Colonic mucosa (tissue), 4 donors: ENCODE measurements at regions not wholly inside any gene's neighbourhood (a gene's known extent, or its start where the extent isn't known, plus 50 kb on each side); places are given as distances from the start of the nearest gene placed in this dataset.

ENCODE experiments used
- DNase-seq: peaks from one replicate; pipeline ENCODE4 v3.0.0-alpha.2; 2020
- H3K27ac ChIP-seq: fragments of 200-600 bp; one replicate; pipeline ENCODE4 v1.8.0; 2021
- H3K27me3 ChIP-seq: fragments of 200-600 bp; one replicate; pipeline ENCODE4 v1.8.0; 2021
- H3K36me3 ChIP-seq: fragments of 200-600 bp; one replicate; pipeline ENCODE4 v1.8.0; 2021
- H3K4me1 ChIP-seq: fragments of 200-600 bp; one replicate; pipeline ENCODE4 v1.8.0; 2021; ENCODE audit warnings: mild to moderate bottlenecking
- H3K4me3 ChIP-seq: fragments of 200-600 bp; one replicate; pipeline ENCODE4 v1.8.0; 2021
- H3K9ac ChIP-seq, 2 donors: one replicate each; pipeline ENCODE4 v1.7.0; 2013; ENCODE audit warnings: control low read depth in 2 of 2, low read depth in 2 of 2, low read length in 2 of 2
- H3K9me3 ChIP-seq: fragments of 200-600 bp; one replicate; pipeline ENCODE4 v1.8.0; 2021
- CTCF ChIP-seq: fragments of 200-600 bp; IDR thresholded peaks from one replicate; pipeline ENCODE4 v1.8.0; 2022; ENCODE audit warnings: antibody characterized with exemption, mild to moderate bottlenecking
- intact Hi-C: fragments of 100-400 bp; cut with DNase I; formaldehyde crosslinking; loops from one replicate; pipeline ENCODE4 v1.14.1; 2022
- donor health status: healthy.
- donor health status: DM: no; HTN: no; CAD: no.
- donor health status: DM: no; HTN: no; CAD: no.

GRCh38 chr15:92315595-92316211 lies 78.0 kb upstream of the ST8SIA2 start:
- no peaks in the 10 kb centered on the region for H3K9me3 ChIP-seq

GRCh38 chr15:92316586-92317295 lies 76.9 kb upstream of the ST8SIA2 start:
- TF ChIP-seq CTCF: no peak
- no peaks in the 10 kb centered on the region for H3K4me1 ChIP-seq
- H3K36me3 ChIP-seq: no peaks in the 10 kb centered on the region
- H3K9ac ChIP-seq: no peak overlapping the region
- H3K27ac ChIP-seq: no peak overlapping the region
- H3K9me3 ChIP-seq: no peaks in the 10 kb centered on the region
- intact Hi-C loops: no loop called here
- DNase-seq: no peak
- H3K4me3 ChIP-seq: no peak overlapping the region
- no peaks in the 10 kb centered on the region for H3K27me3 ChIP-seq

More at GRCh38 chr15:92315595-92316211, 78.0 kb upstream of the ST8SIA2 start:
- H3K4me1 ChIP-seq: no peaks in the 10 kb centered on the region
- TF ChIP-seq CTCF: no peak
- H3K4me3 ChIP-seq: no peak overlapping the region
- intact Hi-C loops: no loop called here
- no peak for DNase-seq
- no peak overlapping the region for H3K9ac ChIP-seq
- no peak overlapping the region for H3K27ac ChIP-seq
- no peaks in the 10 kb centered on the region for H3K36me3 ChIP-seq
- no peaks in the 10 kb centered on the region for H3K27me3 ChIP-seq

- Histone ChIP-seq H3K36me3 (no peaks in the 10 kb centered on the region), H3K9ac (no peak overlapping the region), H3K4me3 (no peak overlapping the region), H3K27me3 (no peaks in the 10 kb centered on the region), H3K4me1 (no peaks in the 10 kb centered on the region), H3K9me3 (no peaks in the 10 kb centered on the region), H3K27ac (no peak overlapping the region)
- intact Hi-C loops: no loop called here
- DNase-seq: no peak
- no peak for TF ChIP-seq CTCF
Measured at GRCh38 chr15:92320012-92320699, 73.5 kb upstream of the ST8SIA2 start.

GRCh38 chr15:92322566-92323355 lies 70.9 kb upstream of the ST8SIA2 start:
- no peak overlapping the region for H3K27ac ChIP-seq
- H3K27me3 ChIP-seq: no peaks in the 10 kb centered on the region
- TF ChIP-seq CTCF: no peak
- no peaks in the 10 kb centered on the region for H3K4me1 ChIP-seq
- H3K9me3 ChIP-seq: no peaks in the 10 kb centered on the region
- H3K36me3 ChIP-seq: no peaks in the 10 kb centered on the region
- no peak for DNase-seq
- intact Hi-C loops: no loop called here
- H3K4me3 ChIP-seq: no peak overlapping the region
- H3K9ac ChIP-seq: no peak overlapping the region

- Histone ChIP-seq H3K4me3 (no peak overlapping the region), H3K36me3 (no peaks in the 10 kb centered on the region), H3K27ac (no peak overlapping the region), H3K9me3 (no peaks in the 10 kb centered on the region), H3K9ac (no peak overlapping the region), H3K4me1 (no peaks in the 10 kb centered on the region), H3K27me3 (no peaks in the 10 kb centered on the region)
- DNase-seq: no peak
- TF ChIP-seq CTCF: no peak
- intact Hi-C loops: no loop called here
Measured at GRCh38 chr15:92323525-92323924, 70.2 kb upstream of the ST8SIA2 start.
